ENCODE measurements at regions not wholly inside any gene's neighbourhood (a gene's known extent, or its start where the extent isn't known, plus 50 kb on each side); places are given as distances from the start of the nearest gene placed in this dataset.

GRCh38 chr18:78565240-78565639, 414.4 kb upstream of the SALL3 start:
- H3K27me3 ChIP-seq: no peaks in the 10 kb centered on the region
- H3K4me3 ChIP-seq: no peak overlapping the region
- intact Hi-C loops (cut with DNase I; ENCODE audit: low total_unique reads): no loop called here
- DNase-seq: no peak
- H3K4me1 ChIP-seq: no peaks in the 10 kb centered on the region
- H3K27ac ChIP-seq: no peak overlapping the region
- WGBS, 2 donors: 79 to 87% methylated on average over 5 of the region's 5 CpGs
- TF ChIP-seq, protein P1, sequence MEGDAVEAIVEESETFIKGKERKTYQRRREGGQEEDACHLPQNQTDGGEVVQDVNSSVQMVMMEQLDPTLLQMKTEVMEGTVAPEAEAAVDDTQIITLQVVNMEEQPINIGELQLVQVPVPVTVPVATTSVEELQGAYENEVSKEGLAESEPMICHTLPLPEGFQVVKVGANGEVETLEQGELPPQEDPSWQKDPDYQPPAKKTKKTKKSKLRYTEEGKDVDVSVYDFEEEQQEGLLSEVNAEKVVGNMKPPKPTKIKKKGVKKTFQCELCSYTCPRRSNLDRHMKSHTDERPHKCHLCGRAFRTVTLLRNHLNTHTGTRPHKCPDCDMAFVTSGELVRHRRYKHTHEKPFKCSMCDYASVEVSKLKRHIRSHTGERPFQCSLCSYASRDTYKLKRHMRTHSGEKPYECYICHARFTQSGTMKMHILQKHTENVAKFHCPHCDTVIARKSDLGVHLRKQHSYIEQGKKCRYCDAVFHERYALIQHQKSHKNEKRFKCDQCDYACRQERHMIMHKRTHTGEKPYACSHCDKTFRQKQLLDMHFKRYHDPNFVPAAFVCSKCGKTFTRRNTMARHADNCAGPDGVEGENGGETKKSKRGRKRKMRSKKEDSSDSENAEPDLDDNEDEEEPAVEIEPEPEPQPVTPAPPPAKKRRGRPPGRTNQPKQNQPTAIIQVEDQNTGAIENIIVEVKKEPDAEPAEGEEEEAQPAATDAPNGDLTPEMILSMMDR (IDR thresholded peaks at IDR 0.05): no peak
- TF ChIP-seq POLR2A (IDR thresholded peaks at IDR 0.05): no peak
- H3K36me3 ChIP-seq (ENCODE audit: low read depth, missing control alignments): no peaks in the 10 kb centered on the region
- H3K9me3 ChIP-seq: no peaks in the 10 kb centered on the region

- no peak overlapping the region for H3K27ac ChIP-seq
- no peak for DNase-seq
- H3K36me3 ChIP-seq (ENCODE audit: low read depth, missing control alignments): no peaks in the 10 kb centered on the region
- intact Hi-C loops (cut with DNase I; ENCODE audit: low total_unique reads): no loop called here
- no peak for TF ChIP-seq POLR2A (IDR thresholded peaks at IDR 0.05)
- TF ChIP-seq, protein P1 (IDR thresholded peaks at IDR 0.05): no peak
- WGBS, 2 donors: 39 to 50% methylated on average over 1 of the region's 1 CpG
- H3K9me3 ChIP-seq: no peaks in the 10 kb centered on the region
- H3K4me1 ChIP-seq: no peaks in the 10 kb centered on the region
- no peaks in the 10 kb centered on the region for H3K27me3 ChIP-seq
- no peak overlapping the region for H3K4me3 ChIP-seq
These were observed 413.6 kb upstream of the SALL3 start for GRCh38 chr18:78566065-78566464.

DNA sequence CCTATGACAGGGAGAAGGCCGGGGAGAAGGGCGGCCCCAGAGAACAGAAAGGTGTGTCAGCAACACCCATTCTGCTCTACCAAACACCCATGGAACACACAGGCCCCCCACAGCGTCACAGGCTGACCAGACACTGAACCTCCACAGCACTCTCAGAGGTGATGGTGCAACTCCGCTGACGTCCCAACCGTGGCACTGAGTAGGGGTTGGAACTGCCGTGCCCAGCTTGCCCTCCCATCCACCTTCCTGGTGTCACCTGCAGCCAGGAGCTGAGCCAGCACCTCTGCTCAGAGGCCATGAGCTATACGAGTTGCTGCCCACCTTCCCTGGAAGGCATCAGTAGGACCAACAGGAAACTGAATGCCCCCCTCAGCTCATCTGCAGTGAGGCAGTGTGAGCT, 412.9 kb upstream of the SALL3 start:
- Histone ChIP-seq H3K4me1 (no peaks in the 10 kb centered on the region), H3K27me3 (no peaks in the 10 kb centered on the region), H3K27ac (no peak overlapping the region), H3K4me3 (no peak overlapping the region), H3K36me3 (ENCODE audit: low read depth, missing control alignments) (no peaks in the 10 kb centered on the region), H3K9me3 (no peaks in the 10 kb centered on the region)
- WGBS, 2 donors: 89 to 92% methylated on average over 8 of the region's 8 CpGs
- TF ChIP-seq, protein P1 (IDR thresholded peaks at IDR 0.05): no peak
- TF ChIP-seq POLR2A (IDR thresholded peaks at IDR 0.05): no peak
- intact Hi-C loops (cut with DNase I; ENCODE audit: low total_unique reads): no loop called here
- DNase-seq: no peak

DNA sequence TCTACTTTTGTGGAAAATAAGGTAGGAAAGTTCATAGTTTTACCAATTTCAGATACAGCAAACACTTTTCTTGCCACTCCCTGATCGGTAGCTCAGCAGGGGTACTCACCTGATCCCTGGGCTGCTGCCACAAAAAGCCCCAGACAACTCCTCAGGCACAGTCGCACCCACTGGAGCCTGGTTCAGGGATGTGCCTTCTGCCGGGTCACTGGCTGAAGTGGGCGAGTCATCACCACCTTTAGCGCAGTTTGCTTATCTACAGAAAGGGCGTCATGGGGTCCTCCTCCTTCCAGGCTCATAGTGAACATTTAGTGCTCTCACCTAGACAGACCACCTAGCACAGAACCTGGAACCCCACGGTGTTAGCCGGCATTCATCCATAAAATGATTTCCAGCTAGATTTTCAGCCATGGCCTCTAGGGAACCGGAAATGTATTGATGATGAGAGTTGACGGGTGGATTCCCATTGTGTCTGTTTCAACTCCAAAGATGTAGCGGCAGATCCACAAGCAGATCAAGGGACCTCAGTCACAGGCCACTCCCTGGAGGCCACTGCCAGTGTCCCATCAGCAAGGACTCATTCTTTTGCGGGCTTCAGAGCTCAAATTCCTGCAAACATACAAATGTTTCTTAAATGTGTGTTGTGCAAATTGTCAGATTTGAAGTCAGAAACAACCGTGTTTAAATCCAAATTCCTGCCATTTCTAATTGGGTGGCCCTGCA, 408.4 kb upstream of the SALL3 start:
- Histone ChIP-seq H3K9me3 (no peaks in the 10 kb centered on the region), H3K4me1 (no peaks in the 10 kb centered on the region), H3K36me3 (ENCODE audit: low read depth, missing control alignments) (no peaks in the 10 kb centered on the region), H3K4me3 (no peak overlapping the region), H3K27ac (no peak overlapping the region), H3K27me3 (no peaks in the 10 kb centered on the region)
- intact Hi-C loops (cut with DNase I; ENCODE audit: low total_unique reads): no loop called here
- no peak for DNase-seq
- 92 to 93% methylated on average over 13 of the region's 13 CpGs for whole genome bisulfite sequencing, 2 donors
- TF ChIP-seq POLR2A (IDR thresholded peaks at IDR 0.05): no peak
- TF ChIP-seq, protein P1 (IDR thresholded peaks at IDR 0.05): no peak

DNA sequence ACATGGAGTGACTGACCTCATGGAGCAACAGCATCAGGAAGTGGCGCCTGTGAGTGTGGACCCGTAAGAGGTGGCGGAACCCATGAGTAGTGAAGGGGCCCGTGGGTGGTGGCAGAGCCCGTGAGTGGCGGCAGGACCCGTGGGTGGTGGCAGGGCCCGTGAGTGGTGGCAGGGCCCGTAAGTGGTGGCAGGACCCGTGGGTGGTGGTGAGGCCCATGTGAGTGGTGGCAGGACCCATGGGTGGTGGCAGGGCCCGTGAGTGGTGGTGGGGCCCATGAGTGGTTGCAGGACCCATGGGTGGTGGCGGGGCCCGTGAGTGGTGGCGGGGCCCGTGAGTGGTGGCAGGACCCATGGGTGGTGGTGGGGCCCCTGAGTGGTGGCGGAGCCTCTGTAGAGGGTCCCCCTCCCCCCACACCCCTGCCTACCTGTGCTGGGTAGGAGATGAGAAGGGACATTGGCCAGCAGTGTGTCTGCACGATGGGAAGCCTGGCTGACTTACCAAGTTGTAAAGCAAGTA, 407.7 kb upstream of the SALL3 start:
- 88 to 94% methylated on average over 17 of the region's 17 CpGs for WGBS, 2 donors
- no peaks in the 10 kb centered on the region for H3K36me3 ChIP-seq (ENCODE audit: low read depth, missing control alignments)
- H3K9me3 ChIP-seq: no peaks in the 10 kb centered on the region
- no peaks in the 10 kb centered on the region for H3K4me1 ChIP-seq
- intact Hi-C loops (cut with DNase I; ENCODE audit: low total_unique reads): no loop called here
- TF ChIP-seq POLR2A (IDR thresholded peaks at IDR 0.05): no peak
- TF ChIP-seq, protein P1 (IDR thresholded peaks at IDR 0.05): no peak
- no peak for DNase-seq
- no peak overlapping the region for H3K27ac ChIP-seq
- no peaks in the 10 kb centered on the region for H3K27me3 ChIP-seq
- H3K4me3 ChIP-seq: no peak overlapping the region
